ENCODE measurements at regions not wholly inside any gene's neighbourhood (a gene's known extent, or its start where the extent isn't known, plus 50 kb on each side); places are given as distances from the start of the nearest gene placed in this dataset.

GRCh38 chr9:105959531-105959930 is 265.2 kb downstream of the TMEM38B start:
- WGBS, 2 experiments (ENCODE audit: extremely low coverage in 1 of 2, insufficient coverage in 1 of 2, insufficient read length in 1 of 2, insufficient replicate concordance in 2 of 2, low coverage in 1 of 2, low lambda C conversion rate in 2 of 2, missing lambda C conversion rate in 1 of 2): 81% methylated on average over 3 of the region's 3 CpGs; no CpG with 5 or more reads in 1 of the 2 experiments
- TF ChIP-seq CHD7 (IDR thresholded peaks at IDR 0.05; ENCODE audit: insufficient replicate concordance, low read length): no peak

More at GRCh38 chr9:105959531-105959930, 265.2 kb downstream of the TMEM38B start:
- FAIRE-seq: no peak
- CTCF ChIA-PET (ENCODE audit: partially characterized antibody): interaction anchor here (1.0 kb wide), 1 partner anchor 78 kb away, joined by 3 read pairs; no protein-coding TSS in a partner anchor
- no peak overlapping the region for H3K4ac ChIP-seq (replicated peaks; ENCODE audit: insufficient read length, low read depth, low read length)
- no peaks in the 10 kb centered on the region for H3K27me3 ChIP-seq (replicated peaks in 1 of 4; ENCODE audit: control insufficient read depth in 3 of 4, extremely low read depth in 1 of 4, insufficient read depth in 3 of 4, low read length in 3 of 4)
- no peak overlapping the region for H2AK5ac ChIP-seq (ENCODE audit: low read depth, low read length)
- H4K5ac ChIP-seq (ENCODE audit: insufficient read length, low read depth, low read length): no peak overlapping the region
- no peaks in the 10 kb centered on the region for H3K79me2 ChIP-seq (ENCODE audit: control insufficient read depth in 1 of 2, insufficient read depth in 2 of 2, low read length in 2 of 2)
- no peak overlapping the region for H2BK5ac ChIP-seq (ENCODE audit: low read depth, low read length)
- no peak overlapping the region for H3K4me2 ChIP-seq (ENCODE audit: insufficient read depth in 1 of 2, low read depth in 2 of 2, low read length in 2 of 2)
- no peak overlapping the region for H2BK20ac ChIP-seq (ENCODE audit: low read length)
- H4K20me1 ChIP-seq (replicated peaks in 1 of 2; ENCODE audit: control insufficient read depth in 1 of 2, insufficient read depth in 2 of 2, low read length in 2 of 2): no peaks in the 10 kb centered on the region
- peaks cover 0 to 7% (median 2%) of the 10 kb centered on the region in 4 experiments; a peak in 3 of 7 replicates for H3K4me1 ChIP-seq (replicated peaks in 1 of 4; ENCODE audit: control insufficient read depth in 3 of 4, insufficient read depth in 4 of 4, low read length in 3 of 4)
- H3K56ac ChIP-seq (replicated peaks; ENCODE audit: insufficient read length, low read depth, low read length): no peak overlapping the region
- H3K9ac ChIP-seq (replicated peaks in 1 of 4; ENCODE audit: extremely low read depth in 1 of 4, low read depth in 3 of 4, low read length in 3 of 4): no peak overlapping the region
- no peak overlapping the region for H4K91ac ChIP-seq (replicated peaks; ENCODE audit: insufficient read length, low read length)
- no peaks in the 10 kb centered on the region for H3K9me3 ChIP-seq (ENCODE audit: insufficient read depth in 2 of 2, low read depth in 1 of 2, low read length in 1 of 2)
- no peak for DNase-seq (ENCODE audit: low read depth in 1 of 2, low spot score in 2 of 2)
- H3K27ac ChIP-seq (ENCODE audit: low read depth, low read length): no peak overlapping the region
- no peak overlapping the region for H2BK12ac ChIP-seq (ENCODE audit: low read depth, low read length)
- H3K23ac ChIP-seq (ENCODE audit: insufficient read length): no peak overlapping the region
- no peak overlapping the region for H2AFZ ChIP-seq (ENCODE audit: low read length)
- no peak overlapping the region for H4K8ac ChIP-seq (ENCODE audit: extremely low read depth, insufficient read depth, low read length)
- POLR2A ChIA-PET (ENCODE audit: partially characterized antibody): no interaction called here
- no peak overlapping the region for H2BK15ac ChIP-seq (ENCODE audit: low read length)
- H3K23me2 ChIP-seq (ENCODE audit: low read depth, low read length): no peaks in the 10 kb centered on the region
- no peak overlapping the region for H3K4me3 ChIP-seq (ENCODE audit: extremely low read depth in 1 of 4, insufficient read depth in 2 of 4, low read depth in 3 of 4, low read length in 4 of 4)
- no peak overlapping the region for H2BK120ac ChIP-seq (replicated peaks; ENCODE audit: low read depth, low read length)
- H3K18ac ChIP-seq (ENCODE audit: extremely low read depth, low read length): no peak overlapping the region
- H3K79me1 ChIP-seq (ENCODE audit: low read depth, low read length): no peaks in the 10 kb centered on the region
- H3K36me3 ChIP-seq (ENCODE audit: control insufficient read depth in 2 of 4, insufficient read depth in 4 of 4, low read length in 3 of 4): no peaks in the 10 kb centered on the region
- no peak overlapping the region for H3K14ac ChIP-seq (ENCODE audit: insufficient read length)

Data from H1 (cell line).